D721Med (cell line): ENCODE measurements at regions not wholly inside any gene's neighbourhood (a gene's known extent, or its start where the extent isn't known, plus 50 kb on each side); places are given as distances from the start of the nearest gene placed in this dataset.

Experiments
- DNase-seq: peaks from one replicate; pipeline ENCODE4 v3.0.0; 2011; ENCODE audit warnings: low spot score; ENCODE audit not compliant: insufficient read length
- FAIRE-seq: peaks from 2 replicates; lab custom pipeline; 2011; peaks lifted over from hg19 to GRCh38; lab: Jason Lieb, UNC
- CTCF ChIP-seq: IDR thresholded peaks from 2 replicates; pipeline ENCODE4 v1.5.1; 2012; ENCODE audit warnings: mild to moderate bottlenecking, control low read depth; ENCODE audit not compliant: insufficient read depth; ENCODE audit errors: missing control alignments

GRCh38 chr5:91521334-91521733 is 138.2 kb upstream of the ARRDC3 start:
- DNase-seq (no peak), FAIRE-seq (no peak)
- TF ChIP-seq CTCF: no peak

GRCh38 chr5:91514400-91514799 is 131.3 kb upstream of the ARRDC3 start:
- DNase-seq: no peak
- no peak for FAIRE-seq
- no peak for TF ChIP-seq CTCF

GRCh38 chr5:91503321-91503720 is 120.2 kb upstream of the ARRDC3 start:
- DNase-seq (no peak), FAIRE-seq (peak; percentile 41)
- no peak for TF ChIP-seq CTCF

GRCh38 chr5:91500758-91501157 is 117.6 kb upstream of the ARRDC3 start:
- DNase-seq: no peak
- no peak for FAIRE-seq
- TF ChIP-seq CTCF: no peak

GRCh38 chr5:91499943-91500531 is 116.9 kb upstream of the ARRDC3 start:
- FAIRE-seq (peak; percentile 93), DNase-seq (peak; percentile 29)
- peak; percentile 66 for TF ChIP-seq CTCF

- no peak for TF ChIP-seq CTCF
- DNase-seq (no peak), FAIRE-seq (no peak)
Observed at GRCh38 chr5:91495699-91496098, 112.6 kb upstream of the ARRDC3 start.

GRCh38 chr5:91494447-91494996 is 111.4 kb upstream of the ARRDC3 start:
- DNase-seq (no peak), FAIRE-seq (no peak)
- TF ChIP-seq CTCF: no peak
